HG03097 (cell line): ENCODE measurements at regions not wholly inside any gene's neighbourhood (a gene's known extent, or its start where the extent isn't known, plus 50 kb on each side); places are given as distances from the start of the nearest gene placed in this dataset.
"Not testable (repeated sequence)": the region's sequence is repeated elsewhere in the genome, so short reads cannot be mapped to it uniquely, and the experiment has no call there.

ENCODE experiments used
- ATAC-seq: cut with Tn5 transposase; IDR thresholded peaks from one replicate; pipeline ENCODE4 v1.9.1; 2021; ENCODE audit not compliant: unreplicated experiment, low FRiP score

DNA sequence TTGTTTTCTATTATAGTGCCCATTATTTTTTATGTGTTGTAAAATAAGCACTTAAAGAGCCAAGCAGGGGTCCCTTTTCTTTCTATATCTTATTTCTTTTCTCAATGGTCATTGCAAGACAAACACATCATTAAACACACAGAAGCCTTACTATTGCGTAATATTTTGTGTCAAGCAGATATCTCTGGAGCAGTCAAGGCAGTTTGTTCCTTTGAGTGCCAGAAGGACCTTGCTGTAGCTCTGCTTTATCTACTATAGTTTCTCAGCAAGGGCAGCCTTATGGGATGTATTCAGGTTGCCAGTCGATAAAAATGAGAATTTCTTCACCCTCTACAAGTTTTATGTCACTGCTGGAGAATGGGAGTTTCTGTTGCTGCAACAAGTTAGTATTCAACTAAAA lies 319.3 kb downstream of the TDRD3 start:
- ATAC-seq, result no peak

DNA sequence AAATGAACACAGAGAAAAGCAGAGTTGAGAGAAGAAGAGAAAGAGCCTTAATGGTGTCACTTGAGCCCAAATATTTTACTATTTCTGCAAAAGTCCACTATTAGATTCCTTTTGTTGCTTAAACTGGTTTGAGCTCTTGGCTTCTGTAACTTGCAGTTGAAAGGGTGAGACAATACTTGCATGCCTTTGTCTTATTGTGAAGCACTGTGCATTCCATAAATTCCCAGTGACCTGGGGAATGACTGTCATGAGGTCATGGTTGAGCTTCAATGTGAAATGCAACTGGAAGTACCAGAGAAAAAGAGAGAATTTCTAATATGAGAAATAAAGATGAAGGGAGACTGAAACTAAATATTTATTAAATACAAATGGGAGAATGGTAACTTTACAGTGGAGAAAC lies 310.9 kb downstream of the TDRD3 start:
- ATAC-seq, result no peak

DNA sequence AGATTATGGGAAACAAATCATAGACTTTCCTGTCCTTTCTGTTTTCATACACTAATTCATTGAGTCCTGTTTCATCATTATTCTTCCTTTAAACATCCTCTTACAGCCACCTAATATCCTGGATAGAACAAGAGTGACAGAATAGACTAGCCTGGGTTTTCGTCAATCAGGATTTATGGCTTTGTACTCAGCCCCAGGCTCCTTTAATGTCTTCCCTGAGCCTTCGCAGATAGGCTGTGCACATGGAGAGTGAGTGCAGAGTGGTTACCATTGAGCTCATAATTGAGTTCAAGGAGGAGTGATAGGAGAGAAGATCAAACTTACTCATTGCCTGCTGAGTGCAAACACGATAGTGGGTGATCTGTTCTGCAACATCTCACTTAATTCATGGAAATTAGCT lies 304.9 kb downstream of the TDRD3 start:
- no peak for ATAC-seq

DNA sequence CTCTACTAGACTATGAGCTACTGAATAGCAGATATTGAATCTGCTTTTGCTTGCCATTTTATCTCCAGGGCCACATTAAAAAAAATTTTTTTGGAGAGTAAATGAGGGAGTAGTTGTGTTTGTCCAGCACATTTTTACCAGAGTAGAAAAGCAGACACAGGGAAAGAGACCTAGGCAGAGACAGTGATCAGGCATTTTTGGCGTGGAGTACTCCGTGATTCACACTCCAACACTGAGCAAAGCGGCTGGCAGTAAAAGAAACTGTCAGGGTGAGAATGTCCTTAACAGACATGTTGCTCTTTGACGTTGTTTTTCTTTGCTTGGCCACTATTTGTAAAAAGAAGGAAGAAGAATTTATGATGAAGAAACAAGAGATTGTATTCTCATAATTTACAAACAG lies 304.0 kb downstream of the TDRD3 start:
- ATAC-seq, result no peak

DNA sequence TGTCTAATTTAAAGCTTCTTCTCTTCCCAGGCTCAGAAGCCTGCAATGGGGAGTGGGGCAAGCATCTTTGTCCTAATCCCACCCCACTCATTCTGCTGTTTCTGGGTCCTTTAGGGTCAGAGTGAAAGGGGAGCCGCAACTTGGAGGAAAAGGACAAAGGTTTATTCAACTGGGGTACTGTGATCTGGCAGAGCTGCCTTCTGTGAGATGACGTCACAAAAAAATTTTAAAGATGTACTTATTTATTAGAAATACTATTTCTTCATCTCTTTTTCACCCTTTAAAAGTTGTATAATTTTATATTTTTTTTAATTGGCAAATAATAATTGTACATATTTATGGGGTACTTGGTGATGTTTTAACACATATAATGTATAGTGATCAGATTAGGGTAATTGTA lies 302.6 kb downstream of the TDRD3 start:
- no peak for ATAC-seq

DNA sequence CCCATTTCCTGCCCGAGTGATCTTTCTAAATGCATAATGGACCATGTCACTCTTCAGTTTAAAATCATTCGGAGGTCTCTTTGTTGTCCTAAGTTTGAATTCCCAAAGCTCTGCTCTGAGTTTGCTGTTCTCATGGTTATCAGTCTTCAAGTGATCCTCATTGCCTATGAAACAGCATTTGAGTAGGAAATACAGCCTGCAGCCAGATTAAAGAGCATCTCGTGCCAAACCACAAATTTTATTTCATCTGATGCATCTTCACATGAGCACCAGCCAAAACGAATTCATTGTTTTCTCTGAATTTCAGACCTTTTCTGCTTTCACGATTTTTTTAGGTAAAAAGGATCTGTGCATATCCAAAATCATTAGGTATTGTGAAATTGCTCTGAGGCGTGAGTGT lies 299.6 kb downstream of the TDRD3 start:
- ATAC-seq, result no peak

DNA sequence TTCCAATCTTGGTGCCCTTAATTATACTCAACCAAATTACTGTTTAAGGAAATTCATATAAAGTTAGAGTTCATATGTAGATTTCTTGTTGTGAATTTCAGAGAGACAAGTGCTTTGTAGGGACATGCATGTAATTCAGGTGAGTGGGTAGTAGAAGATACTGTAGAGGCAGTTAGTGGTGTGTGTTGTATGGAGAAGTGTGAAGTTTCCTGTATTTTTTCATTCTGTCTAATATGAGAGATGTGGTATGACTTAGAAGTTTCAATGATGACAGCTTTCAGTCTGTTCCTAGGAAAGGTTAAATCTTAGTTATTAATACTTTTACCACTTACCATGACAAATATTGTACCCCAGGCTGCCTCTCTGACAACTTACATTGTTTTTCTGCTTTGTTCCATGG lies 294.2 kb downstream of the TDRD3 start:
- ATAC-seq, result no peak

DNA sequence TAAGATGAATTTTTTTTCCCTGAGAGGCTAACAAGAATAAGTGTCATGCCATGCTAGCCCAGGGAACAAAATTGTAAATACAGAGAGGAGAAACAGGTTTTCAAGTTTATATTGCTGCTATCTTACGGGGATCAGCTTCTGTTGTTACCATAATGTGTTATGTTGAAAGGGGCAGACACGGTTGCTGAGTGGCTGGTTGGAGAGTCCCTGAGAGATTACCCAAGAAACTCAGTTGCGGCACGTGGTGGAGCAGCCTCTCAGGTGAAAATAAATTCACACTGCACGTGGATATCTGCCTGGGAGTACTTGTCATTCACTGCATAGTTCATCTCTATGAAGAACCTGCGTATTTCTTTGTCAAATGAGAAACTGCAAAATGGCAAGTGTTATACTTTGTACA lies 293.6 kb downstream of the TDRD3 start:
- no peak for ATAC-seq

DNA sequence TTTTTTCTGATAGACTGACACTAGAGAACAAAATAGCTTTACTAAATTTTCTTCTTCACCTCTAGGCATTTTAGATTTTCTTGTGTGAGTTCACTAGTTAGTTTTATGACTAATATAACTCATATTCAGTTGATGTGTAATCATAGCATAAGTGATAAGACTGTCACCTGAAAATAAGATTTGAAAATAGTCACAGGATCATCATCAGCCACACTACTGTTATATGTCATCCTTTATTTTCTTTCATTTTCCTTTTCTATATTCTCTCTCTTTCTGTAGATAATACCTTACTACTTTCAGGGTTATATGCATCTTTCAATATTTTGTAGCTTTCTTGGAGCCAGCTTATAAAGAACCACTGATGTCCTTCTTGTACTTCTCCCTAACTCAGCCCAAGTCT lies 292.6 kb downstream of the TDRD3 start:
- ATAC-seq, result peak; percentile 62

DNA sequence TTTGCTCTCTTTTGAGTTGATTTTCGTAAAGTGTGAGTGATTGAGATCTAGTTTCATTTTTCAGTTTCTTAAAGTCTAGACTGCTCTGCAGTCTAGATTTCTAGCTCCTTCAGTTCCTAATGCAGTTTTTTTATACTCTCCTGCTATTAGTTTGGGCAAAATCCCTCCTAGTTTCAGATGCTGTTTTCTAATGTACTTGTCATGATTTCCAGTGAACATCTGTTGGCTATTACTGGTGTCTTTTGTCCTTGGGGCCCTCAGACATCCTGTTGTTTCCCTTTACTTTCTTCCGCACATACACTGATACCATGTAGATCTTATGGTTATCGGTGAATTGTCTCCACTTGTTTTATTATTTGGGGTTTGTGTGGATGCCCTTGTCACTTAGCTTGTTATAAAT lies 292.1 kb downstream of the TDRD3 start:
- ATAC-seq, result no peak

DNA sequence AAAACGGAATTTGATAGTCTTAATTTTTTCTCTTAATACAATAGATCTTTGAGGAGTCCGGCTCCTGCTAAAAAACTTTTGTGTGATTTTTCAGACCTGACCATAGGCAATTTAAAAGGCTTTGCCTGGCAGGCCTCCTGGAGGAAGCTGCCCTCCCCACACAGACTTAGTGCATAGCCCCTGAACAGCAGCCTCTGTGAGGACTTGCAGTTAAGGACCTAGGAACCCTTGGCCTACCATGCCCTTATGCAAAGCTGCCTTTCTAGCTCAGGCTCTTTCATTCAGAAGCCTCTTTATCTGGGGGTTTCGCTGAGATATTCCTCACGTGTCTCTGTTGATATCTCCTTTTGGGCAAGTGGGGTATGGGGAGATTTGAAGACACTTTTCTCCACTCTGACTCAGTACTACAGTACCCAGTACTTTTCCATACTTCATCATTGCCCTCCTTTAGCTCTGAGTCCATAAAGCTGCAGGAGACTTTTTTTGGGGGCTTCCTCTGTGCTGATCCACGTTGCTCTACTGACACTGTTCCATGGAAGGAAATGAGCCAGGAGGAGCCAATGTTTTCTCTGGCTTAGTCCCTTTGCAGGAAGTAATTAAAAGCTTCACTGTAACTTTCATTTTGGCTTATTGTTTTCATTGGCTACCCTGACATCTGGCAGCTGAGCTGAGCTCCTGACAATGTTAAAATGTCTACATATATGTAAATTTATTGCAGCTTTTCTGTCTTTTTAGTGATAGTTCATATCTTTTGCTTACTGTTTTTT lies 283.1 kb downstream of the TDRD3 start:
- ATAC-seq, result no peak

DNA sequence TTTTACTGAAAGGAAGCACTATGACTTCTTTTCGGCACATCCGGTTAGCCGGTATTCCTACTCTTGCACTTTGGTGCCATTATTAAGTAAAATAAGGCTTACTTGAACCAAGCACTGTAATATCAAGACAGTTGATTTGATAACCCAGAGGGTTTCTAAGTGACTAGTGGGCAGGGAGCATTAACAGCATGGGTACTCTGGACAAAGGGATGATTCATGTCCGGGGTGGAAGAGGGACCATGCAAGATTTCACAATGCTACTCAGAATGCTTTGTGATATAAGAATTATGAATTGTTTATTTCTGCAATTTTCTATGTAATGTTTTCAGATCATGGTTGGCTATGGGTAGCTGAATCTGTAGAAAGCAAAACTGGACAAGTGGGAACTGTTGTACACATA lies 282.1 kb downstream of the TDRD3 start:
- ATAC-seq, result no peak

DNA sequence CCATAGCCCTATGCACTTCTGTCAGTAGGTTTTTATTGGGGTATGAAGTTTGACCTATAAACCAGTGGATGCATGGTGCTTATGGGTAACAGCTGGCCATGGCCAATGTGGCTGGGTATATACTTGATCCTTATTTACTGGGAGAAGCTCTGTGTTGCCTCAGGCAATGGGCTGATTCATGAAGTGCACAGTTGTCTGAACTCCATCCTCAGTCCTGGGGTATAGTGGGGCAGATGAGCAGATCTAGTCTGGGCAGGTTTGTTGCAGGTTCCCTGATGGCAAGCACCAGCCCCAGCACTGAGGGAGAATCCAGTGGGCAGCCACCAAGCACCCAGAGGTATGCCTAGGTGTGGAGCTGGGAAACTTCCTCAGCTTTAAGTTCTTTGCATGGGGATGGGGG lies 274.4 kb downstream of the TDRD3 start:
- ATAC-seq, result no peak

DNA sequence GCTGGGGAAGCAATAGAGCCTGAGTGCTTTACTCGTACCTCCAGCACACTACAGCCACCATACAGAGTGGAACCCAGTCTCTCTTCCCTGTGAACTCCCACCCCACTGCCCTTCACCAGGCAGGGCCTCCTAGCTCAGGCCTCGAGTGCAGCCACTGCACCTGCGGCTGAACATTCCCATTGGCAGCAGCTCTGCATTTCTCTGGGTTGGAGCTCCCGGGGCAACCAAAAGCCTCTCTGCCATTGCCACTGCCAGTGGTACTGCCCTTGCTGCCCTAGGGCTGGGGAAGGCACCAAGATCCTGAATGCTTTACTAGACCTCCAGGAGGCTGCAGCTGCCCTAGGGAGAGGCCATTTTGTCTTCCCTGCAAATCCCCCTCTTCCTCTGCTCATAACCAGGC lies 266.8 kb downstream of the TDRD3 start:
- ATAC-seq, result no peak

DNA sequence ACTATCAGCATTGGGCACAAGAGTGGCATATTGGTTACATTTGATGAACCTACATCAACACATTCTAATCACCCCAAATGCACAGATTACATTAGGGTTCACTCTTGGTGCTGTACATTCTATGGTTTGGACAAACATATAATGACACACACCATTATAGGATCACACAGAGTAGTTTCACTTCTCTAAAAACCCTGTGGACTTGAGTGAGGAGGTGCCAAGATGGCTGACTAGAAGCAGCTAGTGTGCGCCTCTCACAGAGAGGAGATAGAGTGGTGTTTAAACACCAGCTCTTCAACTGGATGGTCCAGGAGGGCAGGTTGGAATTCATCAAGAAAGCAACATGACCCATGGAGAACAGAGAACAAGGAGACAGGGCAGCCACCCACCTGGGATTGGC lies 265.6 kb downstream of the TDRD3 start:
- ATAC-seq, result no peak

DNA sequence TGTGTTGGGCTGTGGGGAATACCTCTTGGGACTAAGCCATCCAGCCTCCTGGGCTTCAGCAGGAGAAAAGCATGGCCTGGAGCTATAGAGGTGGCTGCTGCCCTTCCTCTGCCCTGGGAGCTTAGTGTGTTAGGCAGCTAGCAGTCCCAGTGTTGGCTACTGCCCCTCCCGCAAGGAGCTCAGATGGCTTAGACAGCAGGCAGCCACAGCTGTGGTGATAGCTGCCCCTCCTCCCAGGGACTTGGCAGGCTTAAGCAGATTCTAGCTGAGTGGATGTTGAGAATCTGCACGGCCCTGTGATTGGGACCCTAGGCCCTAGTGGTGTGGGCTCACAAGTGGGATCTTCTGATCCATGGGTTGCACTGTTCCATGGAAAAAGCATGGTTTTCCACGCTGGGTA lies 264.5 kb downstream of the TDRD3 start:
- no peak for ATAC-seq

DNA sequence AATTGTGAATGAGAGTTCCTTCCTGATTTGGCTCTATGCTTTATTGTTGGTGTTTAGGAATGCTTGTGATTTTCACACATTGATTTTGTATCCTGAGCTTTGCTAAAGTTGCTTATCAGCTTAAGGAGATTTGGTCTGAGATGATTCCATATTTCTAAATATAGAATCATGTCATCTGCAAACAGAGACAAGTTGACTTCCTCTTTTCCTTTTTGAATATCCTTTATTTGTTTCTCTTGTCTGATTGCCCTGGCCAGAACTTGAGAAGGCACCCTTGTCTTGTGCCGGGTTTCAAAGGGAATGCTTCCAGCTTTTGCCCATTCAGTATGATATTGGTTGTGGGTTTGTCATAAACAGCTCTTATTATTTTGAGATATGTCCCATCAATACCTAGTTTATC lies 260.6 kb downstream of the TDRD3 start:
- ATAC-seq, result not testable (repeated sequence)

DNA sequence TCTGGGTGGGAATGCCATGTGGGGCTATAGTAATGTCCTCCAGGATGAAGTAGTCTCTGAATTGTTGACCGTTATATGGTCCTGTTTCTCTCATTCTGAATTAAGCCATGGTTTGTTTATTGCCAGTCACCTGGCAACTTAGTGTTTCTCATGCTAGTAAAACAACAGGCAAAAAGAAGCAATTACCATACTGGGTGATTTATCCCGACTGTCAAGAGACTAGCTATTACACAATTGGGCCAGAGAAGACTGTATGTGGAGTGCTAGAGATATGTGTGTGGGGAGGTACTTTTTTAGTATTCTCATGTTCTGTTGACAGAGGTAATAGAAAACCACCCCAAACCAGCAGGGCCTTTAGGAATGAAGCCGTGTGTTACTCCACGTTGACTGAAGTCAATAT lies 258.2 kb downstream of the TDRD3 start:
- no peak for ATAC-seq

DNA sequence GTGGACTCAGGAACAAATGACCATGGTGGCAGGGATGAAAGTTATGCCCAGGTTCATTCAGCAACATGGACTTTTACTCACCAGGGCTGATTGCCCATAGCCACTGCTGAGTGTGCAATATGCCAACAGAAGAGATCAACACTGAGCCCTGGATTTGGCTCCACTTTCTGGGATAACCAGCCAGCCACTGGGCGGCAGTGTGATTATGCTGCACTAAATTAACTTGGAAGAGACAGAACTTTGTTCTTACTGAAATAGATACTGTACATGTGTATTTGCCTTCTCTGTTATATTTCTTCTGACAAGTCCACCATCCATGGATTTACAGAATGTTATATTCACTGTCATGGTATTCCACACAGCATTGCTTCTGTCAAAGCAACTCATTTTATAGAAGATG lies 257.4 kb downstream of the TDRD3 start:
- no peak for ATAC-seq

DNA sequence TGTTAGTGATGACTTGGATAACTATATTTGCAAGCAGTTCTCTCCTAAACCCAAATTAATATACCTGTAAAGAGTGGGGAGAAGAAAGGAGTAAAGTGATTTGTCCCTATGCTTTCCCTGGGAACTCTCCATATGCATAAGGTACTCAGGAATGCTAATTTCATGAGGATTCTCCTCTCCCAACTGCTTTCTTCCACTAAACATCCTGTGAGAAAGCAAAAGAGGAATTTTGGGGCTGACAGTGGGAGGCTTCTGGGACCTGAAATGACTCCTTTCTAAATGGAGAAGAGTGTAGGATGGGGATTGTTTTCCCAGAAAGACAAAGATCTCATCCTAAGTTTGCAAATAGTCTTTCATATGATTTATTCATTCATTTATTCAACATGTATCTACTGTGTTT lies 250.5 kb downstream of the TDRD3 start:
- ATAC-seq, result no peak

DNA sequence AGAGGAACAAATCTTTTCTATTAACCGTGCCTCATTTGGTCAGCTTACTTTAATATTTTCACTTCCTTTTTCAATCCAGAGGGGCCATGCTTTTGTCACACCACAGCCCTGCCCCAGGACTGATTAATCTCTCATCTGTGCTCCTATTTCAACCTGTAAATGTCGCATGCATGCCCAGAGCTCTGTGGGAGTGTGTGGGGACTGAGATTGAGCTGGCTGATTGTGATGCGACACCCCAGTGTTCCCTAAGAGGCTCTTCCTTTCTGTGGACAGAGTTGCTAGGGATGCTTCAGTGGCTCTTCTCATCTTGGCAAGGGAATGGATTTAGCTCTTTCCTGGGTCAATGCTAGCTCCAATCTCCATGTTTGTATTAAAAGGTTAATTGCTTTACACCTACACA lies 249.6 kb downstream of the TDRD3 start:
- no peak for ATAC-seq

DNA sequence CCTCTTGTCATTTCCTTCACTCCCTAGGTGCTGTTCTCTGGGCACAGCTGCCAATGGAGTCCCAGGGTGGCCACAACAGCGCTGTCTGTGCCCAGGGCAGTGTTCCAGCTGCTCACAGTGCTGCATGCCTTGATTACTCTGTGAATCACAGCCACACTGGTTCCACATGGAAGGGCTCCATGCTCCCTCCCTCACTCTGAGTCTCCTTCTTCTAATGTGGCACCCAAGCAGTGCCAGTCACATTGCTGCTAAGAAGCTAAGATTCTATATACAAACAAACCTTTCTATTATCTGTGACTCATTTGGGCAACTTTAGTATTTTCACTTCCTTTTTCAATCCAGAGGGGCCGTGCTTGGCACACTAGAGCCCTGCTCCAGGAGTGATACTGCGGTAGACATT lies 248.7 kb downstream of the TDRD3 start:
- peak; percentile 56 for ATAC-seq

DNA sequence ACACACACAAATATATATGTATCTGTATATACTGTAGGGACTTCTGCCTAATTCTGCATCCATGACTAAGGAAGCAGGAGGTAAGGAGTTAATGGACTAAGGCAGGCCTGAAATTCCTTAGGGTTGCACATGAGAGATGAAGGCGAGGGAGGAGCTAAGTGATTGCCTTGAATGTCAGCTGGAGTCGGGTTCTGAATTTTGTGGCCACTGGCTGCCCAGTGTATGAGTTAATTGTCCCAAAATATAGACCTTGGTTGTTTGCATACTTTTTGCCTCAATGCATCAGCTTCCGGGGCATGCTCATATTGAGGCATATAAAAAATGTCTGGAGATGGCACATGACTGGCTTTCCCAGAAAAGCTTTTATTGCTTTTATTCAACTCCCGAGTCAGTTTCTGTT lies 245.5 kb downstream of the TDRD3 start:
- no peak for ATAC-seq
